Astrocyte of the cerebellum (primary cell): ENCODE measurements at regions not wholly inside any gene's neighbourhood (a gene's known extent, or its start where the extent isn't known, plus 50 kb on each side); places are given as distances from the start of the nearest gene placed in this dataset.

Experiments
- DNase-seq: peaks from one replicate; pipeline ENCODE4 v3.0.0-alpha.2; 2011; ENCODE audit warnings: low read depth
- H3K4me3 ChIP-seq: 2 replicates; pipeline ENCODE4 v1.5.1; 2011; ENCODE audit warnings: mild to moderate bottlenecking, low read depth, low read length, moderate library complexity
- CTCF ChIP-seq: IDR thresholded peaks from 2 replicates; pipeline ENCODE4 v1.5.1; 2012; ENCODE audit warnings: low read length, low read depth, moderate library complexity, mild to moderate bottlenecking; ENCODE audit errors: missing control alignments
- in situ Hi-C: cut with HindIII; loops from 2 replicates; pipeline ENCODE4 v1.10.0; 2017; ENCODE audit warnings: low sequenced_read_pairs

GRCh38 chr13:47803131-47803530 is 197.9 kb downstream of the SUCLA2 start:
- TF ChIP-seq CTCF, result no peak
- DNase-seq, result no peak
- in situ Hi-C loops, result no loop called here
- H3K4me3 ChIP-seq, result no peak overlapping the region

DNA sequence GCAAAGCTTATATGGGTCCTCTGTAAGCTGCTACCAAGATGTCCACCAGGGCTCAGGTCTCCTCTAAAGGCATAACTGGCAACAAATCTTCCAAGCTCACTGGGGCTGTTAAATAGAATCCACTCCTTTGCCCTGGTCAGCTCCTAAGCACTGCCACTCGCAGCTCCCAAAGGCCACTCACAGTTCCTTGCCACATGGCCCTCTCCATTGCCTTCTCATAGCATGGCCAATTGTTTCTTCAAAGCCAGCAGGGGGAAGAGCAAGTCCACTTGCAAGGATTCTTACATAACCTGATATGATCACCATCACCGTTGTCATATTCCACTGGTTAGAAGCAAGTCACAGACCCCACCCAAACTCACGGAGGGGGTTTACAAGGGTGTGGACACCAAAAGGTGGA is 199.5 kb downstream of the SUCLA2 start:
- no peak for DNase-seq
- in situ Hi-C loops, result no loop called here
- TF ChIP-seq CTCF, result no peak
- H3K4me3 ChIP-seq, result no peak overlapping the region

DNA sequence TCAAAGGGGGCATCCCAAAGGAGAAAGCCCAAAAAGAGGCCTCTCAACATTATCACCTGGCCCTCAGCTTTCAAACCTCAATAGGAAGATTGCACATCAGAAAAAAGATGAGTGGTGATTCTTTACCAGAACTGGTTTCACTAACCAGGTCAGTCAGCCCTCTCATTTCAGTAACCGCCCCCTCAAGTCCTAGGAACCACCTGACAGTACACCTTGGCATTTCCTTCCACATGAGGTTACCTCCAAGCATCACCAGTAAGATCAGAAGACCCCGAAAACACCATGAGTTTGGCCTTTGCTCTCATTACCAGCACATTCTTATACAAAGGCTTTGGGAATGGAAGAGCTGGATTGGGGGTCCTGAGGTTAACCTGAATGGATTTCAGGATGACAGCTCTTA is 200.5 kb downstream of the SUCLA2 start:
- H3K4me3 ChIP-seq, result no peak overlapping the region
- no peak for TF ChIP-seq CTCF
- in situ Hi-C loops, result no loop called here
- DNase-seq, result no peak

- TF ChIP-seq CTCF, result peak; percentile 56
- DNase-seq, result peak; percentile 24
- H3K4me3 ChIP-seq, result no peak overlapping the region
- in situ Hi-C loops, result no loop called here
These were observed 202.2 kb downstream of the SUCLA2 start for GRCh38 chr13:47798906-47799305.

DNA sequence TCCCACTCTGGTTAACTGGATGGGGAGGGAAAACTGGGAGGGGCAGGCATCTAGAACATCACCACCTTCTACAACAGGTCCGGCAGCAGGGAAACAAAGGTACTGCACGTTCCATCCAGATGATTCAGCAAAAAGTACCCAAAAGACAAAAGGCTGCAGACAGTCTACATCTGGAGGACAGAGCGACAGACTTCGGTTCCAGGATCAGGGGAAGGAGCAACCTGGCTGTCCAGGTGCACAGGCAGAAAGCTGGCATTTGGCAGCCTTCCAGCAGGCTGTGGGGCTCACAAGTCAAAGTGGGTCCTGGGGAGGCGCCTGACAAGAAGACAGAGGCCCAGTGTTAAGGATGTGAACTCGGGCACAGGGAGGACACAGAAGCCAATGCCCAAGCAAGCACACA is 202.9 kb downstream of the SUCLA2 start:
- H3K4me3 ChIP-seq, result no peak overlapping the region
- no peak for DNase-seq
- in situ Hi-C loops, result no loop called here
- no peak for TF ChIP-seq CTCF

- no peak for DNase-seq
- no peak overlapping the region for H3K4me3 ChIP-seq
- TF ChIP-seq CTCF, result no peak
- in situ Hi-C loops, result no loop called here
These were observed 204.3 kb downstream of the SUCLA2 start for GRCh38 chr13:47796816-47797215.

GRCh38 chr13:47794963-47795362 is 206.1 kb downstream of the SUCLA2 start:
- in situ Hi-C loops, result no loop called here
- TF ChIP-seq CTCF, result peak; percentile 55
- DNase-seq, result no peak
- H3K4me3 ChIP-seq, result no peak overlapping the region
